HG02840 (cell line): ENCODE measurements at regions not wholly inside any gene's neighbourhood (a gene's known extent, or its start where the extent isn't known, plus 50 kb on each side); places are given as distances from the start of the nearest gene placed in this dataset.

Source experiments
- ATAC-seq: cut with Tn5 transposase; IDR thresholded peaks from one replicate; pipeline ENCODE4 v1.9.1; 2021; ENCODE audit warnings: mild to moderate bottlenecking, moderate library complexity, moderate number of reproducible peaks; ENCODE audit not compliant: unreplicated experiment, low FRiP score

DNA sequence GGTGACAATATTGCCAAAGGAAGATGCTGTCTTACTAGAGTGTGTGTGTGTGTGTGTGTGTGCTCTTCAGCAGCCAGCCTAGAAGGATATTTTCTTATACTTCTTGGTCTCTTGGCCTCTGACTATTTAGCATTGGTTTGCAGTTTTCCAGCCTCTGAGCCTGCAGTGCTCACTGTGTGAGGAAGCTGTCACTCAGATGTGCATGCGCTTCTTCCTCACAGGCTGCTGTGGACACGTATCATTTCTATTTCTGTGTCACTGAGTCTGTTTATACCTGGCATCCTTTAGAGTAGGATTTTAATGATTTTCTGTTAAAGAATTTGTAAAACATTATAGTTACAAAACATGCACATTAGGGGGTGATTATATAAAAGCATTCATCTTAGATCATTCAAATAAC is 83.3 kb downstream of the ALDH8A1 start:
- no peak for ATAC-seq

DNA sequence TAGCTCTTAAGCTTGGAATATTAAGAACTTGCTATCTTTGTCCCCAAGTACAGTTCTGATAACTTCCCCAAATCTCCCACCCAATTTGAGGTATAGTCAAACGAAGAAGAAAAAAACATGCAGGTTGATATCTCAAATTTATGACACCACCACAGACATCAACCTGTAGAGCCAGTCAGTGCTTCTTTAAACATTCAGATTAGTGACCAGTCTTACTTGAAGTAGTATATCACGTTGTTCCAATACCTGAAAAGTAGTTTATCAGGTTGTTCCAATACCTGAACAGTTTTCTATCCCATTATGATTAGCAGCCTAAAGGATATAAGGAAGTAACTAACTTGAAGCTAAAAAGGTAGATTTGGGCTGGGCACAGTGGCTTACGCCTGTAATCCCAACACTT is 85.3 kb downstream of the ALDH8A1 start:
- ATAC-seq, result no peak

DNA sequence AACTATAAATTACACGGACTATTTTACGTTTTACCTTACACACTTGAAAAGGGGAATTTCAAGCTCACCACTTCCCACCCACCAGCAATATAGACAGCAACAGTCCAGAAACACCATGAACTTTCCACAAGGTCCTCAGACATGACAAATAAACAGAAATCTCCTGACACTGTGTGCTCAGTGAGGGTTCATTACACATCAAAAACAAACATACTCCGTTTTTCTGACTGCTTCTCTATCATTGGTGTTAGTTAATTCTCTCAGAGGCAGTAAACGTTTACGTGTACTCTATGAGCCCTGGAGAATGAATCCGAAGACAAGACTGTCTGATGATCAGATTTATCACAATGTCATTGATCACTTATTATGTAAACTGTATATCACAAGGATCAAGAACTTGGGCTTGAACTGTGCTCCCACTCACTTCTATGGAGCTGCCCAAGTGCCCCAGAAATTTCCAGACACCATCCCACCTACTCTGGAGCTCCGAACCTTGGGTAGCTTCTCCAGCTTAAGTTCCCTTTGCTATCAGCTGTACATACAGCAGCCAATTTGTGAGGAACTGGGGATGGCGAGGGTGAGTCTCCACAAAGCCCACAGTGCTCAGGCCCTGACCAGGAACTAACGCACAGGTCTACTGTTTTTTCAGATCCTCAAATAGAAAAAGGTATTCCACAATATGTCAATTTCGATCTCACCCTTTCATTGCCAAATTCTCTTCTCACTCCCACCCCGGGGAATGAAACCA is 86.0 kb downstream of the ALDH8A1 start:
- no peak for ATAC-seq

DNA sequence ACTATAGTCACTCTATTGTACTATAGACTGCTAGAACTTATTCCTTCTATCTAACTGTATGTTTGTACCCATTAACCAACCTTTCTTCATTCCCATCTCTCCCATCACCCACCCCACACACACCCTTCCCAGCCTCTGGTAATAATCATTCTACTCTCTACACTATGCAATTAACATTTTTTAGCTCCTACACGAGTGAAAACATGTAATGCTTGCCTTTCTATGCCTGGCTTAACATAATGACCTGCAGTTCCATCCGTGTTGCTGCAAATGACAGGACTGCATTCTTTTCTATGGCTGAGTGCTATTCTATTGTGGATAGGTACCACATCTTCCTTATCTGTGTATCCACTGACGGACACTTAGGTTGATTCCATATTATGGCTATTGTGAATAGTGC is 95.5 kb downstream of the ALDH8A1 start:
- ATAC-seq, result no peak

DNA sequence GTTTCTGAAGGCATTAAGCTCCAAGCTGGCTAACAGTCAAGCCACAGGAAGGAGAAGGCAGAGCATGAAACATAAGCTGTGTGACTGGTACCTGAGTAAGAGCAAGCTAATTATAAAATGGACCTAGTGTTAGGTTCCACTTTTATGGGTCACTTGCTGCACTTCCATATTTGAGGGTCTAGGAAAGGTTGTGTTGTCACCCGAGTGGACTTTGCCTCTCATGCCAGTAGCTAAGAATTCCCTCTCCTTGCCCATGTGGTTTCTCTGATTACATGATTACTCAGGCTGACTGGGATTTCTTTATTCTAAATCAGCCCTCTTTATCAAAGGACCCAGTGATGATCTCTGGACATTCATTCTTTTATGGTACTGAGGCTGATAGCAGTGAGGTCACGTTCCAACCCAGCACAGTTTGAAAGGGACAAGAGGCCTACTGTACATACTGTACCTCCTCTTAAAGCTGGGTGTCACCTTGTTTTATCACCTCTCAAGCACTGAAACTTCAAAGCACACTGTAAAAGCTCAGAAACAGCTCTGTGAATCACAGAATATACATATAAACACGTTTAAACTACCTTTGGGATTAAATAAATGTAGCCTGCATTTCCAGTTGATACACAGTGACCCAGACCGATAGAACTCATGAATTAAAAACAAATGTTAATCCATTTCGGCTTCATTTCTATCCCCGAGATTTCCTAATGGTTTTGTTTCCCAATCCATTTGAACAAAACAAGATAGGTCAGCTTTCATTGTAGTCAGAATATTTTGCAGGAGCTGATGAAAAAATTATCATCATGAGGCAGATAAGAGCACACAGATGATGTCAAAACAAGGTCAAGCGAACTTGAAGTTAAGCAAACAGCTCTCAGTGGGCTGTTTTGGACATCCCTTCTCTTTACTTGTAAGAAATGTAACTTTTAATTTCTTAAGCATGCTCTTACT is 96.5 kb downstream of the ALDH8A1 start:
- no peak for ATAC-seq

DNA sequence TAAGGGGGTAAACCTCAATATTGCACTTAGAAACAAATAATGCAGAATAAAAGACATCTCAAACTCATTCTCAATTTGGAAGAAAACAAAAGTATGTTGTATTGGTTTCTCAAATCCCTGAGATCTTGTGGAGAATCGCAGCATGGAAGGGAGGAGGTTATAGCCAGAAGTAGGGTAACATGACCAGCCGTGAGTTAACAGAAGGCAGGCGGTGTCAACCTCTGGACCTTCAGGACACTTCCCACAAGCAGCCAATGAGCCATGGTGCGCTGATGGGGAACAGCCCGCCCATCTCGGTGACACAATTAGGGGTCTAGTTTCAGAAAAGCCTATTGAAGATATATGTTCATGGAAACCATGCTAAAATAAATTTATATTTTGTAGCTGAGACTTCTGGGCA is 98.4 kb downstream of the ALDH8A1 start:
- ATAC-seq, result no peak

DNA sequence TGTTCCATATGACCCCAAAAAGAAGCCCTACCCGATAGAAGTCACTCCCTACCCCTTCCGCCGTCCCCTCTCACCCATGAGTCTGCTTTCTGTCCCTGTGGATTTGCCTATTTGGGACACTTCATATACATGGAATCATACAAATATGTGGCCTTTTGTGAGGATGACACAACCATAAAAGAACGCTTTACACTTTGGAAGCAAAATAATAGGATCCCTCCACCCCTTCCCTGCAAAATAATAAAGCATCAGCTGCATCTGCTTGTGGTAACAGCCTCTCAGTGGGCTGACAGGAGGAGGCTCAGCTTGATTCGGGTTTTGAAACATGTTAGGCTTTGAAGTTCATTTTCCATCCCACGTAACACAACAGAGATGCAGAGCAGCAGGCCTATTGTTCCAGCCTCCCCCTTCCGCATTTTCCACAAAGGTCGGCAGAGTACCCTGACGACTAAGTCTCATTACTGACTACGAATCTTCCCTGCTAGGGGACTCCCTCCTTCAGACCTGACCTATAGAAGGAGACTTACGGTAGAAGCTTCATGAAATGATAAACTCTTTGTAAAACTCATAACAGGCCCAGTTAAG is 99.1 kb downstream of the ALDH8A1 start:
- ATAC-seq, result no peak

DNA sequence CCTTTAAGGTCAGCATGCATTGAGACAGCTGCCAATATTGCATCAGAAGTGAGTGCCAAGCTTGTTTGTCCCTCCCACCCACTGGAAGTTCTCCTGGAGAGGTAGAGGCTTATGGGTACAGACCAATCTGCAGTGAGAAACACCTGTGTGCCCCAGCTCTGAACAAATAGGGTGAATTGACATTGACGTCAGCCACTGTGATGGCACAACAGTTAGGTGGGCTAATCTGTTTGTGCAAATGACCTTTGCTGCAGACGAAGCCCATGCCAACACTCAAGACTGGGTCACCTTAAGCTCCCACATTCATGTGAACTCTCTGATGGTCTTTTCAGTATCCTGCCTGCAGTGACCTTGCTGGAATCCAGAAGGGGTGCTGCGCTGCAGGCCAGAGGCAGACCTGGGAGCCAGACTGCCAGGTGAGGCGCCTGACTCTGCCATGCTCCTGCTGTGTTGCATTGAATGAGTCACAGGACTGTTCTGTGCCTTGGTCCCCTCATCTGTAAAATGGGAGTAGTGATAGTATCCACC is 99.9 kb downstream of the ALDH8A1 start:
- no peak for ATAC-seq

DNA sequence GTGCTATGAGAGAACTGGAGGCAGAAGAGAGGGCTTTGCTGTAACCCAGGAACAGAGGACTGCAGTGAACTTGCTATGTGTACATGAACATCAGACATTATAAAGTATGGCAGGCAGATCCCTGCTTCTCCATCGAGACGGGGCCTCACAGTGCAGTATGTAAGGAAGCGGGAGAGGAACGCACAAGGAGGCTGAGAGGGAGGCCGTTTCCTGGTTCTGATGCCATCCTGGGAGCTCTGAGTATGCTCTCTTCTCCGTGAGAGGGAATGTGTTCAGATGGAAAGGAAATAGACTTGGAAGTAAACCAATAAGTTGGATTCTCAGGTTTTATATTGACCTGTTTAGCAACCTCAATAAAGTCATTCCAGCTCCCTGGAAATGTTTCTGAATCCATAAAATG is 101.8 kb downstream of the ALDH8A1 start:
- no peak for ATAC-seq

DNA sequence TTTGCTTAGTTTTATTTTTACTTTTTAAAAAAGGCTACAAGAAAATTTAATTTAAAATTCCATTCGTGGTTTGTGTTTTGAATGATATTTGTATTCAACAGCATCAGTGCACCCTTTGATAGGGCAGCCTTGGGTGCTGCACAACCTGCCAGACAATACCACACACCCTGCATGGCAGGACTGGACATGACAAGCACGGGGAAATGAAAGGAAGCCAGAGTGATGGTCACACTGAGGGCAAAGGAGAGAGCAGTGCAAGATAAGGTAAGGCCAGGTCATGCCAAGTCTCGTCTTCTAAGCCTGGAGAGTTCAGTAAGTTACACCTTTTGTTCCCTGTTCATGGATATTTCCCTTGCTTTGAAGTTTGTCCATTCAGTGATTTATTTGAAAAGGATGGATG is 103.0 kb downstream of the ALDH8A1 start:
- no peak for ATAC-seq

DNA sequence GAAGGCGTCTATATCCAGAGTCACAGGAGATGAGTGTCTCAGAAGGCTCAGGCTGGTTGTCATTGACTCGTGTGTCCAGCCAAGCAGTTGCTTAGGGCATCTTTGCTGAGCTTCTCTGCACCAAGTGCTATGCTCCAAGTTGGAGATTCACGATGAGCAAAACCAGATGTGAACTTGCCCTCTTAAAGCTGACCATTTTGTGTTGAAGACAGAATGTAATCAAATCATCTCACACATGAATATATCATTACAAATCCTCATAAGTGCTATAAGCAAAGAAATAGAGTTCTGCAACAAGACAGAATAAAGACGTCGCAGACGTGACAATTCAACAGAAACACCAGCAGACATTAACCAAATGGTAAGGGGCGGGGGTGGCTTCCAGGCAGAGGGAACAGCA is 103.9 kb downstream of the ALDH8A1 start:
- no peak for ATAC-seq

DNA sequence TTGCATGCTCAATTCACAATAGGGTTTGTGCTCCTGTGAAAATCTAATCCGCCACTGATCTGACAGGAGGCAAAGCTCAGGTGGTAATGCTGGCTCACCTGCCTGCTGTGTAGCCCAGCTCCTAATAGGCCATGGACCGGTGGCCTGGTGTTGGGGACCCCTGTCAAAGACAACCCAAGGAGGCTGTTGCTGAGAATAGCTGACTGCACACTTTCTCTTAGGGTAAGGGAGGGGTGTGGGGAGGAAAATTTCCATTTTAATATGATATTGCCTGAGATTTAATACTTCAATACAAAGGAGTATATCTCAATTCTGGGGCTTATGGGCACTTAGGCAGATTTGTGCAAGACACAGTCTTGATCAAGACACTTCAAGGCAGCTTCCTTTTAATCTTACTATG is 105.8 kb downstream of the ALDH8A1 start:
- no peak for ATAC-seq

DNA sequence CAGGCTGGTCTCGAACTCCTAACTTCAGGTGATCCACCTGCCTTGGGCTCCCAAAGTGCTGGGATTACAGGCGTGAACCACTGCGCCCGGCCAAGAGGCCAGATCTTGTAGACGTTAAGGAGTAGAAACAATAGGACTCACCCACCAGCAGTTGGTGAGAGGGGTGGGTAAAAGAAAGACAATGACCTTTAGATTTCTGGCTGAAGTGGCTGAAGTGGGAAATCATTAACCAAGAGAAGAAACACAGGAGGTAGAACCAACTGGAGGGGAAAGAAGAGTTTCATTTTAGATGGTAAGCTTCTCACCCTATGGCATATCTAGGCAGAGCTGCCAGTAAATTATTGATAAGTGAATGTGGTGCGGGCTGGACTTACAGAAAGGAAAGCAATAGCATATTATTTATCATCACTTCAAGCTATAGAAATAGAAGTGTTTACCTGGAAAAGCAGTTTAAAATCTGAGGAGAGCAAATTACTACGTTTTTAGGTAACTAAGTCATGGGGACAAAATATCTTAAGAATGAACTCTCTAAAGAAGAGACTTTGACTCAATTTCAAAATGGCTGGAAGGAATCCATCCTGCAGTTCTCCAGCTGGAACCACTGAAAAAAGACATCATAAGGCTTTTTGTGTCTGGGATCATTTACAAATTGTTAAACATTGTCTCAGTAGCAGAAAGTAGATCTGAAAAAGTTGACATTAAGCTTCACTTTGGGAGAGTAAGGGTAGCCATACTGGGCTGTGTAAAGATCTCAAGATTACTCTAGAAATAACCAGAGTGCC is 109.6 kb downstream of the ALDH8A1 start:
- no peak for ATAC-seq

DNA sequence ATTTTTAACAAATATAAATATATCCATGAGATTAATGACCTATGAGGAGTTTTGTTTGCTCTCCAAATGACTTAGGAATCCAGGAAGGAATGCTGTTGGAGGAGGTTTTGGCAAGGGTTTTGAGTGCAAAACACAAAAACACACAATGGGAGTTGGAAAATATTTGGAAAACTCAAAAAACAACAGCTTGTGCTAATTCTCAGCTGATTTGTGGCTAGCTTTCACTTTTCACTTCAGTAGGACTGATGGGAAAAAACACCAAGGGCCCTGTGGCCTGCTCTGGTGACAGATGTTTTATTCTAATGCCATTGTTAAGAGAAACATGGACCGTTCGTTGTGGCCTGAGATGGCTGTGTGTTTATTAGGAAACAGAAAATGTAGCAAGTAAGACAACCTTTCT is 113.9 kb downstream of the ALDH8A1 start:
- ATAC-seq, result no peak

DNA sequence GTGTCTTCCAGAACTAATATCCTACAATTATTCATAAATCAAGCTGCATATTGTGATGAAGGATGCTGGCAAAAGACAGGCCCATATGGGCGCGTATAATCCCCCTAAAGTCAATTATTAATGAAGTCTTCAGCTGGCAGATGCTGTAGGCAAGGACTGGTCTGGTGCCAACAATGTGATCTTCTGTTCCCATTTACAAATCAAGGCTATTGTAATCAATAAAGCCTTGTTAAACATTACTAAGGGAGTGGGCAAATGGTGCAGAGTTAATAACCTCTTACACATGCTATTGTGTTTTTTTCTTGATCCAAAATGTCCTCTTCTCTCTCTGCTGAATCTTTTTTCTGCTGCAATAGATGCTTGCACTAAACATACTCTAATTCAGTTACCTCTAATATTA is 119.0 kb downstream of the ALDH8A1 start:
- ATAC-seq, result no peak

DNA sequence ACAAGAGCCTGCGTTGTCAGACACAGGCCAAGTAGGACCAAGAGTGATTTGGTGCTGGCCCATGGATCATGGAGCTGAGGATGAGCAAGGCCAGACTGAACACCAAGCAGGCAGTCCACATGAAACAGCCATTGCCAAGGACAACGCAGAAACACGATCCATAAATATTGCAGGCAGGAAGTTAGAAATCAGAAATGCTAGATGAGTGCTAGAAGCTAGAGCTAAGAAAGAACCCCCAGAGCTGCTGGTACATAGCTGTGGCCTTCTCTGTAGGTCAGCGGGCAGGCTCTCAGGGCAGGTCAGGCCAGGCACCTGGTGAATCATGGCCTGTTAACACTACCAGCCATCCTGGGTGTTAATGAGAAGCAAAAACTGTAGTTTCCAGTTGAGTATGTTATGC is 119.7 kb downstream of the ALDH8A1 start:
- no peak for ATAC-seq

DNA sequence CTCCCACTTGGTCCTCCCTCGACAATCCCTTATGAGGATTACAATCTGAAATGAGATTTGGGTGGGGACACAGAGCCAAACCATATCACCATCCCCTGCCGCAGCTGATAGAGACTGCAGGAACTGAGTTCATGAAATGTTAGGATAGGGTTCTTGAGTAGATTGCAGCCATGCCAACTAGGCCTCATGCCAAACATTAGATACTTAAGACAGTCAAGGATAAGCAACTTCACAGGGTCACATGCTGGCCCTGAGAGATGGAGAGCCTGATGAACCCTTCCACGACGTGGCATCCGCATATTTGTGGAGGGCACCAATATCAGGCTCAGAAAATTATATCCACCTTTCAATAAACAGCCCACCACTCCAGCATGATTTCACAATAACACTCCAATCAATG is 121.3 kb downstream of the ALDH8A1 start:
- ATAC-seq, result no peak

DNA sequence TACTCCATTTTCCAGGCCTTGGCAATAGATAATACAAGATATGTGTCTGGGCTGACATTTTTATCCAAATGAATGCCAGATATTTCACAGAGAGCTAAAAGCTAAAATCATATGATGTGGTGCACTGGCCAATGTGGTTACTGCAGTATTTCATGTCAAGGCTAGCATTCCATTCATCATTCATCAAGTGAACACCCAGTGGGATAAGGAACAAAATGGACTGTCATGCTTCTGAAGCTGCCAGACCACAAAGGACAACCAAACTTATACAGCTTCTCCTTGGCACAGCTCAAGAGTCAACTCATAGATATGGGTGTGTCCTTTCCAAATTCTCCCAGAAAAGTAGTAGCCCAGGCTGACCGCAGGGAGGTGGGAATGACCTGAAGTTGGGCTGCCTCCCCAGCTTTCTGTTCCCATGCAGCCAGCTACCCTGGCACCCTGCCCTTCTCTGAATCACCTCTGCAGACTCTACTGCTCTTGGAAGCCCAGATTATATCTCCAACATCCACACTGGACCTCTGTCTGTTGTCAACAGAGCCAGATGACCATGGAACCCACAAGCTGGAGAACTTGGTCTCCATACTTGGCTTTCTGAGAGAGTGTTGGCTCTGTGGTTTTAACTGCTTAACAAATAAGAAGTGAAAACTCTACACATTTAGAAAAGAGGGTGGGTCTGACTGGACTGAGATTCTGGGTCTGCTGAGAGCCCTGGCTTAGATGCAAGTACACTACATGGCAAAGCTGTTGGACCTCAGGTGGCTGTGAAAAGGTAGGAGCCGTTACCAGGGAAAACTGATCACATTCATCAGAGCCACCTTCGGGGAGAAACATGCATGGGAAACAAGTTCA is 122.8 kb downstream of the ALDH8A1 start:
- no peak for ATAC-seq

DNA sequence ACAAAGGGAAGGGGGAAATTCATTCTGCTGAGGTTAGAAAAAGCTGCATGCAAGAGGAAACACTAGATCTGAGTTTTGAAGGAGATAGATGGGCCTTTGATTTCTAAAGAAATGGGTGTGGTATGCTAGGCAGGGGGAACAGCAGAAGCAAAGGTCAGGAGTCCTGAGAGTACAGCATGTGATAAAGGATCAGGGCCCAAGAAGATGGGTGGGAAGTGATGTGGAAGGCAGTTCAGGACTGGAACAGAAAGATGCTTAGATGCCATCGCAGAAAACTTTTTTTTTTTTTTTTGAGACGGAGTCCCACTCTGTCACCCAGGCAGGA is 126.2 kb downstream of the ALDH8A1 start:
- ATAC-seq, result no peak
